ENCODE measurements at regions not wholly inside any gene's neighbourhood (a gene's known extent, or its start where the extent isn't known, plus 50 kb on each side); places are given as distances from the start of the nearest gene placed in this dataset.
A peak's percentile ranks its signal among the peaks of the same experiment; 100 is the strongest.

GRCh38 chr3:27573138-27573537 lies 89.0 kb upstream of the SLC4A7 start:
- Histone ChIP-seq H3K27me3 (ENCODE audit: insufficient read depth in 3 of 3, low read length in 2 of 3) (no peaks in the 10 kb centered on the region), H3K36me3 (ENCODE audit: insufficient read depth in 1 of 2, low read depth in 1 of 2) (no peaks in the 10 kb centered on the region), H3K9me3 (no peaks in the 10 kb centered on the region), H3K4me1 (no peaks in the 10 kb centered on the region), H3K4me3 (no peak overlapping the region), H3K27ac (no peak overlapping the region)
- ATAC-seq (no peak), DNase-seq (no peak)
- no peak for TF ChIP-seq CTCF (IDR thresholded peaks at IDR 0.05)
- 80 to 87% (median 82%) methylated on average over 3 of the region's 3 CpGs for WGBS, 3 donors
- intact Hi-C loops (cut with DNase I) = no loop called here

GRCh38 chr3:27571345-27571744 lies 87.2 kb upstream of the SLC4A7 start:
- ATAC-seq = no peak
- Histone ChIP-seq H3K36me3 (ENCODE audit: insufficient read depth in 1 of 2, low read depth in 1 of 2) (no peaks in the 10 kb centered on the region), H3K27me3 (ENCODE audit: insufficient read depth in 3 of 3, low read length in 2 of 3) (no peaks in the 10 kb centered on the region), H3K4me1 (no peaks in the 10 kb centered on the region), H3K4me3 (no peak overlapping the region), H3K27ac (no peak overlapping the region), H3K9me3 (no peaks in the 10 kb centered on the region)
- intact Hi-C loops (cut with DNase I) = no loop called here
- no peak for TF ChIP-seq CTCF (IDR thresholded peaks at IDR 0.05)
- no peak for DNase-seq
- WGBS, 3 donors = 53 to 60% (median 55%) methylated on average over 2 of the region's 2 CpGs

GRCh38 chr3:27570421-27571106 lies 86.4 kb upstream of the SLC4A7 start:
- ATAC-seq = no peak
- no peak overlapping the region for H3K27ac ChIP-seq
- no peaks in the 10 kb centered on the region for H3K4me1 ChIP-seq
- no peaks in the 10 kb centered on the region for H3K9me3 ChIP-seq
- intact Hi-C loops (cut with DNase I) = no loop called here
- no peaks in the 10 kb centered on the region for H3K36me3 ChIP-seq (ENCODE audit: insufficient read depth in 1 of 2, low read depth in 1 of 2)
- H3K27me3 ChIP-seq (ENCODE audit: insufficient read depth in 3 of 3, low read length in 2 of 3) = no peaks in the 10 kb centered on the region
- no peak for TF ChIP-seq CTCF (IDR thresholded peaks at IDR 0.05)
- DNase-seq = peak in 1 of 2 donors; percentile 18
- 64 to 70% (median 64%) methylated on average over 4 of the region's 4 CpGs for WGBS, 3 donors
- no peak overlapping the region for H3K4me3 ChIP-seq

- H3K36me3 ChIP-seq (ENCODE audit: insufficient read depth in 1 of 2, low read depth in 1 of 2) = no peaks in the 10 kb centered on the region
- no peak overlapping the region for H3K4me3 ChIP-seq
- no peaks in the 10 kb centered on the region for H3K27me3 ChIP-seq (ENCODE audit: insufficient read depth in 3 of 3, low read length in 2 of 3)
- H3K27ac ChIP-seq = no peak overlapping the region
- intact Hi-C loops (cut with DNase I) = no loop called here
- WGBS, 3 donors = 11 to 20% (median 19%) methylated on average over 5 of the region's 5 CpGs
- peak; percentile 40 to 58 for DNase-seq
- TF ChIP-seq CTCF (IDR thresholded peaks at IDR 0.05) = no peak
- no peak for ATAC-seq
- H3K4me1 ChIP-seq = no peaks in the 10 kb centered on the region
- H3K9me3 ChIP-seq = no peaks in the 10 kb centered on the region
Observed at GRCh38 chr3:27568393-27568792, 84.2 kb upstream of the SLC4A7 start.

GRCh38 chr3:27567251-27567650 lies 83.1 kb upstream of the SLC4A7 start:
- Histone ChIP-seq H3K4me1 (no peaks in the 10 kb centered on the region), H3K4me3 (no peak overlapping the region), H3K27me3 (ENCODE audit: insufficient read depth in 3 of 3, low read length in 2 of 3) (no peaks in the 10 kb centered on the region), H3K9me3 (no peaks in the 10 kb centered on the region), H3K36me3 (ENCODE audit: insufficient read depth in 1 of 2, low read depth in 1 of 2) (no peaks in the 10 kb centered on the region), H3K27ac (no peak overlapping the region)
- TF ChIP-seq CTCF (IDR thresholded peaks at IDR 0.05) = no peak
- no peak for ATAC-seq
- 97 to 100% (median 98%) methylated on average over 1 of the region's 1 CpG for WGBS, 3 donors
- DNase-seq = no peak
- intact Hi-C loops (cut with DNase I) = no loop called here
